Calu3 (cell line): ENCODE measurements at regions not wholly inside any gene's neighbourhood (a gene's known extent, or its start where the extent isn't known, plus 50 kb on each side); places are given as distances from the start of the nearest gene placed in this dataset.

Source experiments
- BruUV-seq: library from RNA; stranded (reverse); fragments of 400-500 nt; replicated peaks from 2 replicates; lab custom pipeline; 2021; lab: Mats Ljungman, UMichigan
- CTCF ChIA-PET: fragments of 300-600 bp; sonication (Branson Sonifier 250); formaldehyde crosslinking; loops from one replicate; lab custom pipeline; 2022; ENCODE audit warnings: antibody characterized with exemption; lab: Charles Lee
- DNase-seq: peaks from one replicate; pipeline ENCODE4 v3.0.0; 2022
- H3K27ac Mint-ChIP-seq: one replicate; pipeline ENCODE4 v1.8.0; 2022; ENCODE audit warnings: mixed read lengths; ENCODE audit not compliant: unreplicated experiment
- H3K27me3 Mint-ChIP-seq: one replicate; pipeline ENCODE4 v1.8.0; 2022; ENCODE audit warnings: mixed read lengths; ENCODE audit not compliant: unreplicated experiment
- H3K36me3 Mint-ChIP-seq: one replicate; pipeline ENCODE4 v1.8.0; 2022; ENCODE audit warnings: mild to moderate bottlenecking, moderate library complexity, mixed read lengths; ENCODE audit not compliant: insufficient read depth, unreplicated experiment
- H3K4me1 Mint-ChIP-seq: one replicate; pipeline ENCODE4 v1.8.0; 2022; ENCODE audit warnings: mild to moderate bottlenecking, low read depth, mixed read lengths; ENCODE audit not compliant: unreplicated experiment
- H3K4me3 Mint-ChIP-seq: one replicate; pipeline ENCODE4 v1.8.0; 2022; ENCODE audit warnings: mild to moderate bottlenecking, low read depth, moderate library complexity, mixed read lengths; ENCODE audit not compliant: unreplicated experiment
- H3K9me3 Mint-ChIP-seq: one replicate; pipeline ENCODE4 v1.8.0; 2022; ENCODE audit warnings: low read depth, mixed read lengths; ENCODE audit not compliant: unreplicated experiment
- CTCF ChIP-seq: fragments of 200-600 bp; IDR thresholded peaks from one replicate; pipeline ENCODE4 v1.8.0; 2022; ENCODE audit warnings: antibody characterized with exemption; ENCODE audit not compliant: unreplicated experiment
- intact Hi-C: fragments of 100-400 bp; cut with micrococcal nuclease; formaldehyde crosslinking; loops from one replicate; pipeline ENCODE4 v1.10.0; 2022; ENCODE audit not compliant: unreplicated experiment

GRCh38 chr12:5344131-5344530, 87.8 kb upstream of the NTF3 start:
- Mint-ChIP-seq H3K4me1 (no peaks in the 10 kb centered on the region), H3K9me3 (peaks cover 24% of the 10 kb centered on the region), H3K36me3 (no peaks in the 10 kb centered on the region), H3K4me3 (no peak overlapping the region), H3K27me3 (no peaks in the 10 kb centered on the region), H3K27ac (no peak overlapping the region)
- CTCF ChIA-PET = no interaction called here
- BruUV-seq = no TSS peak
- DNase-seq = no peak
- TF ChIP-seq CTCF = no peak
- intact Hi-C loops = no loop called here

- Mint-ChIP-seq H3K27me3 (no peaks in the 10 kb centered on the region), H3K36me3 (no peaks in the 10 kb centered on the region), H3K27ac (no peak overlapping the region), H3K4me1 (no peaks in the 10 kb centered on the region), H3K9me3 (peaks cover 22% of the 10 kb centered on the region), H3K4me3 (no peak overlapping the region)
- no peak for TF ChIP-seq CTCF
- intact Hi-C loops = no loop called here
- no peak for DNase-seq
- BruUV-seq = no TSS peak
- CTCF ChIA-PET = no interaction called here
These were observed 86.4 kb upstream of the NTF3 start for GRCh38 chr12:5345534-5345933.

- H3K4me3 Mint-ChIP-seq = no peak overlapping the region
- no TSS peak for BruUV-seq
- DNase-seq = no peak
- CTCF ChIA-PET = no interaction called here
- TF ChIP-seq CTCF = no peak
- intact Hi-C loops = no loop called here
- H3K9me3 Mint-ChIP-seq = peaks cover 25% of the 10 kb centered on the region
- no peaks in the 10 kb centered on the region for H3K4me1 Mint-ChIP-seq
- no peaks in the 10 kb centered on the region for H3K36me3 Mint-ChIP-seq
- no peaks in the 10 kb centered on the region for H3K27me3 Mint-ChIP-seq
- H3K27ac Mint-ChIP-seq = no peak overlapping the region
These were observed 83.9 kb upstream of the NTF3 start for GRCh38 chr12:5348057-5348456.

GRCh38 chr12:5348491-5348890, 83.4 kb upstream of the NTF3 start:
- Mint-ChIP-seq H3K9me3 (peaks cover 25% of the 10 kb centered on the region), H3K4me1 (no peaks in the 10 kb centered on the region), H3K27me3 (no peaks in the 10 kb centered on the region), H3K36me3 (no peaks in the 10 kb centered on the region), H3K4me3 (no peak overlapping the region), H3K27ac (no peak overlapping the region)
- CTCF ChIA-PET = no interaction called here
- DNase-seq = no peak
- BruUV-seq = no TSS peak
- no peak for TF ChIP-seq CTCF
- intact Hi-C loops = no loop called here
